ENCODE measurements at regions not wholly inside any gene's neighbourhood (a gene's known extent, or its start where the extent isn't known, plus 50 kb on each side); places are given as distances from the start of the nearest gene placed in this dataset.

DNA sequence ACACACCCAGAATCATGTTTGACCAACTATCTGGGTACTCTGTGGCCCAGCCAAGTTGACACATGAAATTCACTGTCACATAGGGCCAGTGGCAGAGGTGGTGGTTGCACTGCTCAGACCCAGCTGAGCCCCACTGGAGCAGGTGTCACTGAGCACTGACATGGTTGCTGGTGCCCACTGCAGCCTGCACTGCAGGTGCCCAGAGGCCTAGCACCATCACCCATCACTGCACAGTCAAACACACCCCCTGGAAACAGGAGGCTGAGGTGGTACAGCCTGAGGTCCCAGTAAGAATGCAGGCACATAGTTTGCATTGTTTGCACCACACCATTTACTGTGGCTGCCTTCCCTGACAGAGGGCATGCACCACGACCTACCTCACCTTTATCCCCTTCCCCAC lies 278.7 kb upstream of the MGAT5 start:
- ChIA-PET POLR2A (no interaction called here), CTCF (no interaction called here)
- no peak for DNase-seq (ENCODE audit: extremely low spot score)
- TF ChIP-seq ARNT (IDR thresholded peaks at IDR 0.05) (no peak), ZNF384 (IDR thresholded peaks at IDR 0.05) (no peak), TARDBP (IDR thresholded peaks at IDR 0.05) (no peak), ELF4 (IDR thresholded peaks at IDR 0.05) (no peak), FOXA1 (IDR thresholded peaks at IDR 0.05) (no peak)

DNA sequence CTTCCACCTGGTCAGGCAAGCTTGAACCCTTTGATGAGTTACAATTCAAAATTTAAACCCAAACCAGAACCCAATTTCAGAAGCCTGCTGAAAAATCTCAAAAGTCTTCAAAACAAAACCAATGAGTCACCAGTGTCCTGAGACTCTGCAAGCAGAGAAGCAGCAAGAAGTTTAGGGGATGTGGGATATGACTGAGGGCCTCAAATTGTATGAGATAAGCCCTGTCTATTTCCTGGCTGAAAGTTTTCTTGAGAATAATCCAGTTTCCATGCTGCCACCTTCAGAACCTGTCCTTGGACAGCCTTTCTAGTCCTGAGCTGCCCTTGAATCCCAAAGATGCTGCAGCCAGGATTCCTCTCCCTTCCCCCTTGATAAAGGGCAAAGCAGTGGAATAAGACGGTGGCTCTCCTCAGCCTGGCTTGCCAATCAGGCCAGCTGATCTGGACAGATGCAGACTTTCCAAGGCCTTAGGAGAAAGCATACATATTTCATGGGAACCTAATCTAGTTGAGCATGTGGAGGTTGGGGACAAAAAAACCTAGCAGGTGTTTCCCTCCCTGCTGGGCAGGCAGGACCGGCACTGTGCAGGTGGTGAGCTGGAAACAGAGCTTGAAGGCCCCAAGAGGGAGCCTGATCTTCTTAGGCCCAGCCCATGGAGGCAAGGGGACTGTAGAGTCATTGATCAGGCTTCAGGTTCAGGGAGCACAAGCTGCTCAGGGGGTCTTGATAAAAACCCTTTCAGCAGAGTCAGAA lies 278.0 kb upstream of the MGAT5 start:
- no peak for DNase-seq (ENCODE audit: extremely low spot score)
- CTCF ChIA-PET: no interaction called here
- POLR2A ChIA-PET: no interaction called here
- TF ChIP-seq SUZ12 (IDR thresholded peaks at IDR 0.05) (no peak), L3MBTL2 (conservative IDR thresholded peaks at IDR 0.05) (no peak), FOXM1 (IDR thresholded peaks at IDR 0.05; ENCODE audit: borderline replicate concordance) (no peak), BHLHE40 (IDR thresholded peaks at IDR 0.05; ENCODE audit: borderline replicate concordance) (no peak), SP1 (IDR thresholded peaks at IDR 0.05) (no peak), HDGF (IDR thresholded peaks at IDR 0.05; ENCODE audit: borderline replicate concordance) (no peak), CTBP1 (IDR thresholded peaks at IDR 0.05; ENCODE audit: borderline replicate concordance) (no peak), LEF1 (IDR thresholded peaks at IDR 0.05; ENCODE audit: borderline replicate concordance) (no peak), FOXK2 (IDR thresholded peaks at IDR 0.05) (no peak), FOXA1 (IDR thresholded peaks at IDR 0.05) (no peak), NFRKB (IDR thresholded peaks at IDR 0.05) (no peak), ARNT (IDR thresholded peaks at IDR 0.05) (no peak), TARDBP (IDR thresholded peaks at IDR 0.05) (no peak), ELF4 (IDR thresholded peaks at IDR 0.05) (no peak), ZNF384 (IDR thresholded peaks at IDR 0.05) (no peak)
- TF ChIP-seq, protein P1, sequence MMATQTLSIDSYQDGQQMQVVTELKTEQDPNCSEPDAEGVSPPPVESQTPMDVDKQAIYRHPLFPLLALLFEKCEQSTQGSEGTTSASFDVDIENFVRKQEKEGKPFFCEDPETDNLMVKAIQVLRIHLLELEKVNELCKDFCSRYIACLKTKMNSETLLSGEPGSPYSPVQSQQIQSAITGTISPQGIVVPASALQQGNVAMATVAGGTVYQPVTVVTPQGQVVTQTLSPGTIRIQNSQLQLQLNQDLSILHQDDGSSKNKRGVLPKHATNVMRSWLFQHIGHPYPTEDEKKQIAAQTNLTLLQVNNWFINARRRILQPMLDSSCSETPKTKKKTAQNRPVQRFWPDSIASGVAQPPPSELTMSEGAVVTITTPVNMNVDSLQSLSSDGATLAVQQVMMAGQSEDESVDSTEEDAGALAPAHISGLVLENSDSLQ (IDR thresholded peaks at IDR 0.05): no peak

GRCh38 chr2:133976659-133977058 lies 277.2 kb upstream of the MGAT5 start:
- ChIA-PET POLR2A (no interaction called here), CTCF (no interaction called here)
- no peak for DNase-seq (ENCODE audit: extremely low spot score)
- TF ChIP-seq L3MBTL2 (conservative IDR thresholded peaks at IDR 0.05) (no peak), FOXA1 (IDR thresholded peaks at IDR 0.05) (no peak), LEF1 (IDR thresholded peaks at IDR 0.05; ENCODE audit: borderline replicate concordance) (no peak), FOXK2 (IDR thresholded peaks at IDR 0.05) (no peak), FOXM1 (IDR thresholded peaks at IDR 0.05; ENCODE audit: borderline replicate concordance) (no peak), ELF4 (IDR thresholded peaks at IDR 0.05) (no peak), CTBP1 (IDR thresholded peaks at IDR 0.05; ENCODE audit: borderline replicate concordance) (no peak)

- no peak for DNase-seq (ENCODE audit: extremely low spot score)
- ChIA-PET CTCF (no interaction called here), POLR2A (no interaction called here)
- no peak for TF ChIP-seq TARDBP (IDR thresholded peaks at IDR 0.05)
These were observed 276.5 kb upstream of the MGAT5 start for GRCh38 chr2:133977405-133977804.

DNA sequence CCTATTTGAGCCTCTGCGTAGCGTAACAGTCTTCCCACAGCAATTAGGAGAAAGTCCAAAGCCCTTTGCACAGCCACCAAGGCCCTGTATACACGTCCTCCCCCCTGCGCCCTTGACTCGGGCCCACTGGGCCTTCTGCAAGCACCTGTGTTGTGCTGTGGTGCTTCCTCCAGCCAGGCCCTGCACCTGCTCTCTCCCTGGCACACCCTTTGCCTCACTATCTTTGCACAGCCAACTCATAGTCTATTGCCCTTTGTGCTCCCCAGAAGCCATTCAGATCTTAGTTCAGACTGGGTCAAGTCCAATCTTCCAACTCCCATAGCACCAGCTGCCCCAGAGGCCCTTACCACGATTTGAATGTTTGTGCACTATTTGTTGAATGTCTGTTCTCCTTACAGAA lies 271.6 kb upstream of the MGAT5 start:
- CTCF ChIA-PET: interaction anchor here (0.8 kb wide), 1 partner anchor 116 kb away, joined by 3 read pairs; no protein-coding TSS in a partner anchor
- TF ChIP-seq BHLHE40 (IDR thresholded peaks at IDR 0.05; ENCODE audit: borderline replicate concordance) (no peak), SUZ12 (IDR thresholded peaks at IDR 0.05) (no peak), ZNF384 (IDR thresholded peaks at IDR 0.05) (no peak), CTBP1 (IDR thresholded peaks at IDR 0.05; ENCODE audit: borderline replicate concordance) (no peak), SP1 (IDR thresholded peaks at IDR 0.05) (no peak), NFRKB (IDR thresholded peaks at IDR 0.05) (no peak), LEF1 (IDR thresholded peaks at IDR 0.05; ENCODE audit: borderline replicate concordance) (no peak), ARNT (IDR thresholded peaks at IDR 0.05) (no peak), TARDBP (IDR thresholded peaks at IDR 0.05) (no peak), FOXM1 (IDR thresholded peaks at IDR 0.05; ENCODE audit: borderline replicate concordance) (no peak), ELF4 (IDR thresholded peaks at IDR 0.05) (no peak)
- POLR2A ChIA-PET: no interaction called here
- no peak for DNase-seq (ENCODE audit: extremely low spot score)

DNA sequence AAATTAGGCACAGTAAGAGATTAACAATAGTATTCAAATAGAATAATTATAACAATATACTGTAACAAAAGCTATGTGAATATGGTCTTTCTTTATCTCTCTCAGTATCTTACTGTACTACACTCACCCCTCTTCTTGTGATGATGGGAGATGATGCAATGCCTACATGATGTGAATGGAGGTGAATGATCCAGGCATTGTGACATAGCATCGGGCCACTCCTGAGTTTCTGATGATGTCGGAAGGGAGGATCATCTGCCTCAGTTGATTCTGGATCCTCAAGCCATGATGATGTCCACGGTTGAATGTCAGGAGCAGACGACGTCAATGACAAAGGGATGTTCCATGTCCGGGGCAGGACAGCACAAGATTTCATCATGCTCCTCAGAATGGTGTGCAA lies 268.3 kb upstream of the MGAT5 start:
- POLR2A ChIA-PET: no interaction called here
- DNase-seq (ENCODE audit: extremely low spot score): no peak
- CTCF ChIA-PET: no interaction called here
- TF ChIP-seq L3MBTL2 (conservative IDR thresholded peaks at IDR 0.05) (no peak), SP1 (IDR thresholded peaks at IDR 0.05) (no peak), BHLHE40 (IDR thresholded peaks at IDR 0.05; ENCODE audit: borderline replicate concordance) (no peak), SUZ12 (IDR thresholded peaks at IDR 0.05) (no peak), NFRKB (IDR thresholded peaks at IDR 0.05) (no peak), LEF1 (IDR thresholded peaks at IDR 0.05; ENCODE audit: borderline replicate concordance) (no peak), FOXK2 (IDR thresholded peaks at IDR 0.05) (no peak), ZNF384 (IDR thresholded peaks at IDR 0.05) (no peak), TARDBP (IDR thresholded peaks at IDR 0.05) (no peak), CTBP1 (IDR thresholded peaks at IDR 0.05; ENCODE audit: borderline replicate concordance) (no peak), ELF4 (IDR thresholded peaks at IDR 0.05) (no peak), FOXM1 (IDR thresholded peaks at IDR 0.05; ENCODE audit: borderline replicate concordance) (no peak), HDGF (IDR thresholded peaks at IDR 0.05; ENCODE audit: borderline replicate concordance) (no peak), FOXA1 (IDR thresholded peaks at IDR 0.05) (no peak), ARNT (IDR thresholded peaks at IDR 0.05) (no peak)
- TF ChIP-seq, protein P1 (IDR thresholded peaks at IDR 0.05): no peak
